GM12892 (cell line): ENCODE measurements at regions not wholly inside any gene's neighbourhood (a gene's known extent, or its start where the extent isn't known, plus 50 kb on each side); places are given as distances from the start of the nearest gene placed in this dataset.

Experiments
- POLR2A ChIP-seq: IDR thresholded peaks from 2 replicates; pipeline ENCODE4 v1.6.1; 2011; ENCODE audit warnings: low read depth, low read length, control low read depth
- POLR2AphosphoS5 ChIP-seq: IDR thresholded peaks from 2 replicates; pipeline ENCODE4 v1.6.1; 2011; ENCODE audit warnings: low read depth, low read length, control low read depth

DNA sequence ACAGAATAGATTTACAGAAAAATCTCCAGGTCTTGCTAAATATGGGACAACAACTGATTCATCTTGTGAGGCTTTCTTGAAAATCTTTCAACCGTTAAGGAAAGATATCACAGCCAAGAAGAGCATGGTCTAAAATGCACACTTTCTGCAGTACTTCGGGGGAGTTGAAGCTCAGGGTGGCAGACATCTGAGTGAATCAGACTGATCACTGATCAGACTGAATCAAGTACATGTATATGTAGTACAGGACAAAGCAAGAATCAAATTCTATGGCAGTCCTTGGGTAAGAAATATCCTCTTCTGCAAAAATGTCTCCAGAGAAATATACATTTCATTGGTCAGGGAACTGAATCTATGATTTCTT, 212.4 kb upstream of the SPAG17 start:
- TF ChIP-seq POLR2AphosphoS5, result no peak
- no peak for TF ChIP-seq POLR2A
